Lung (tissue), 11 donors: ENCODE measurements at regions not wholly inside any gene's neighbourhood (a gene's known extent, or its start where the extent isn't known, plus 50 kb on each side); places are given as distances from the start of the nearest gene placed in this dataset.

Experiments used
- ATAC-seq: fragments of 200-7000 bp; cut with Tn5 transposase; one replicate; pipeline ENCODE4 v1.9.1; 2020; ENCODE audit warnings: moderate number of reproducible peaks; ENCODE audit not compliant: insufficient read depth, low FRiP score
- DNase-seq, 3 donors: peaks; one replicate each; pipeline ENCODE4 v3.0.0-alpha.2; 2013 to 2017
- H3K27ac ChIP-seq, 2 donors: one replicate each; pipeline ENCODE4 v1.5.1; 2013; ENCODE audit warnings: mild to moderate bottlenecking in 2 of 2, moderate library complexity in 2 of 2, control low read depth in 1 of 2, inconsistent platforms in 1 of 2, low read depth in 1 of 2, low read length in 1 of 2
- H3K27me3 ChIP-seq, 3 donors: one replicate each; pipeline ENCODE4 v1.5.1; 2013; ENCODE audit warnings: low read length in 2 of 3; ENCODE audit not compliant: control insufficient read depth in 3 of 3, insufficient read depth in 3 of 3
- H3K36me3 ChIP-seq, 4 donors: one replicate each; pipeline ENCODE4 v1.5.1; 2013; ENCODE audit warnings: low read length in 4 of 4, mild to moderate bottlenecking in 1 of 4, moderate library complexity in 1 of 4; ENCODE audit not compliant: control insufficient read depth in 4 of 4, insufficient read depth in 4 of 4
- H3K4me1 ChIP-seq, 5 donors: one replicate each; pipeline ENCODE4 v1.5.1; 2013; ENCODE audit warnings: low read length in 5 of 5, mild to moderate bottlenecking in 2 of 5, moderate library complexity in 1 of 5; ENCODE audit not compliant: control insufficient read depth in 5 of 5, insufficient read depth in 5 of 5
- H3K4me3 ChIP-seq: one replicate; pipeline ENCODE4 v1.5.1; 2013; ENCODE audit warnings: mild to moderate bottlenecking, control low read depth, moderate library complexity
- H3K9ac ChIP-seq, 2 donors: one replicate each; pipeline ENCODE4 v1.5.1; 2013; ENCODE audit warnings: low read length in 2 of 2, control low read depth in 1 of 2; ENCODE audit not compliant: insufficient read depth in 1 of 2
- H3K9me3 ChIP-seq, 4 donors: one replicate each; pipeline ENCODE4 v1.5.1; 2013; ENCODE audit warnings: low read length in 3 of 4, mild to moderate bottlenecking in 1 of 4, moderate library complexity in 1 of 4; ENCODE audit not compliant: control insufficient read depth in 4 of 4, insufficient read depth in 3 of 4
- WGBS, 2 donors: extraction: QIAGEN DNeasy Blood & Tissue Kit; methylation state at CpG; one replicate each; pipeline ENCODE4 v1.1.7; 2013; 5-methylcytosine and 5-hydroxymethylcytosine counted together
- TF ChIP-seq, protein P1 (sequence below): IDR thresholded peaks from 2 replicates; pipeline ENCODE4 v1.5.1; 2012; ENCODE audit warnings: mild to moderate bottlenecking; ENCODE audit errors: control extremely low read depth, extremely low read depth
- donor health status: control.
- donor health status: control.
- donor health status: Bipolar disorder and iron deficiency.
- donor health status: healthy.
- donor health status: DM: yes; HTN: yes; CAD: no.

DNA sequence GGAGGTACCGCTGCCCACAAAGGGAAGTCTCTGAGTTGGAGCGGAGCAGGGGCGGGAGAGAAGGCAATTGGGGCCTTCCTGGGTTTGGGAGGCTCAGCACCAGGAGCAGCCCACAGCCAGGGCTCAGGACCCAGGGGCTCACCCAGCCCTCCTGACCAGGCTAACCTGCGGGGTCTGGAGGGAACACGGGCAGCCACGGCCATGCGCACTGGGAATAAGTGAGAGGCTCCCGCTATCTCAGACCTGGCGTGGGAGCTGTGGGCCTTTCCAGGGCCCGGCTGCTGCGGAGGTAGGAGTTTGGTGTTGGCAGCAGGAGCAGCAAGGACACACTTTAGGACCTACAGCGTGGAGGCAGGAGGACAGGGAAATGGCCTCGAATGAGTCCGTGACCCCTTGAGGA lies 69.0 kb downstream of the RRM2 start:
- Histone ChIP-seq H3K36me3 (no peaks in the 10 kb centered on the region), H3K9me3 (no peaks in the 10 kb centered on the region), H3K4me3 (no peak overlapping the region), H3K27me3 (no peaks in the 10 kb centered on the region), H3K4me1 (peaks cover 0 to 33% (median 5%) of the 10 kb centered on the region in 5 donors), H3K27ac (no peak overlapping the region), H3K9ac (no peak overlapping the region)
- ATAC-seq (no peak), DNase-seq (no peak)
- 97% methylated on average over 14 of the region's 14 CpGs for WGBS, 2 donors
- TF ChIP-seq, protein P1, sequence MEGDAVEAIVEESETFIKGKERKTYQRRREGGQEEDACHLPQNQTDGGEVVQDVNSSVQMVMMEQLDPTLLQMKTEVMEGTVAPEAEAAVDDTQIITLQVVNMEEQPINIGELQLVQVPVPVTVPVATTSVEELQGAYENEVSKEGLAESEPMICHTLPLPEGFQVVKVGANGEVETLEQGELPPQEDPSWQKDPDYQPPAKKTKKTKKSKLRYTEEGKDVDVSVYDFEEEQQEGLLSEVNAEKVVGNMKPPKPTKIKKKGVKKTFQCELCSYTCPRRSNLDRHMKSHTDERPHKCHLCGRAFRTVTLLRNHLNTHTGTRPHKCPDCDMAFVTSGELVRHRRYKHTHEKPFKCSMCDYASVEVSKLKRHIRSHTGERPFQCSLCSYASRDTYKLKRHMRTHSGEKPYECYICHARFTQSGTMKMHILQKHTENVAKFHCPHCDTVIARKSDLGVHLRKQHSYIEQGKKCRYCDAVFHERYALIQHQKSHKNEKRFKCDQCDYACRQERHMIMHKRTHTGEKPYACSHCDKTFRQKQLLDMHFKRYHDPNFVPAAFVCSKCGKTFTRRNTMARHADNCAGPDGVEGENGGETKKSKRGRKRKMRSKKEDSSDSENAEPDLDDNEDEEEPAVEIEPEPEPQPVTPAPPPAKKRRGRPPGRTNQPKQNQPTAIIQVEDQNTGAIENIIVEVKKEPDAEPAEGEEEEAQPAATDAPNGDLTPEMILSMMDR: no peak

DNA sequence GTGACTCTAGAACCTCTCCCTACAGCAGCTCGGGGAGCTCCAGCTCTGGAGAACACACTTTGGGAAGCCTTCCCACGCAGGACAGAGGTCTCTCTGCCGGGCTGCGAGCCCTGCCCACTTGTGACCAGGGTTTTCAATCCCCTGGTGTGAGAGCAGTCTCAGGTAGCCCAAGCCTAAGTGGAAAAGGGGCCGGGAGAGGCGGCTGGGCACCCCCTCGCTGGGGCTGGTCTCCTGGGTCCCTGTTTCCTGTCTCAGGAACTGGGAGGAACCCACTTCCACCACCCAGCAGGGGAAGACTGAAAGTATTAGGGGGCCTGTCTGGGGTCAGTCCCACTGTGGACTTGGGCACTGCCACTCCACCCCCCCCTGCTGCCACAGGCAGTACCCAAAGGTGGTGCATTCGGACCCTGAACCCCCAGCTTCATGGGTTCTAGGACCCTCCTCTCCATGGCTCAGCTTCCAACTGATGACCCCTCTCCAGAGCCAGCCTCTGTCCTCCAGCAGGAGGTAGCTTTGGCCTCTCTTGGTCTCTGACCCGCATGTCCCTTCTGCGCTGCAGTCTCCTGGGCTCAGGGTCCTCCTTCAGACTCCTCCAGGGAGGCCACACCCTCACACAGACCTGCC lies 70.0 kb downstream of the RRM2 start:
- Histone ChIP-seq H3K36me3 (no peaks in the 10 kb centered on the region), H3K4me3 (no peak overlapping the region), H3K9ac (no peak overlapping the region), H3K4me1 (peaks cover 0 to 39% (median 5%) of the 10 kb centered on the region in 5 donors), H3K27me3 (no peaks in the 10 kb centered on the region), H3K9me3 (no peaks in the 10 kb centered on the region), H3K27ac (no peak overlapping the region)
- 84 to 89% methylated on average over 10 of the region's 10 CpGs for WGBS, 2 donors
- TF ChIP-seq, protein P1: no peak
- ATAC-seq: no peak
- no peak for DNase-seq

- 86 to 93% methylated on average over 17 of the region's 17 CpGs for WGBS, 2 donors
- Histone ChIP-seq H3K4me3 (no peak overlapping the region), H3K9ac (no peak overlapping the region), H3K27ac (no peak overlapping the region), H3K27me3 (no peaks in the 10 kb centered on the region), H3K4me1 (peaks cover 0 to 39% (median 5%) of the 10 kb centered on the region in 5 donors), H3K9me3 (peaks cover 0 to 5% (median 0%) of the 10 kb centered on the region in 4 donors), H3K36me3 (no peaks in the 10 kb centered on the region)
- ATAC-seq (no peak), DNase-seq (no peak)
- TF ChIP-seq, protein P1: no peak
Observed at GRCh38 chr2:10193276-10193795, 70.8 kb downstream of the RRM2 start.
